NCI-H2107 (cell line): ENCODE measurements at regions not wholly inside any gene's neighbourhood (a gene's known extent, or its start where the extent isn't known, plus 50 kb on each side); places are given as distances from the start of the nearest gene placed in this dataset.
"Not testable (repeated sequence)": the region's sequence is repeated elsewhere in the genome, so short reads cannot be mapped to it uniquely, and the experiment has no call there.

Experiments used
- DNase-seq: peaks from one replicate; lab custom pipeline; 2025; lab: John Stamatoyannopoulos, UW

GRCh38 chr10:35854661-35855060 lies 212.6 kb upstream of the FZD8 start:
- DNase-seq = no peak

- DNase-seq = no peak
Measured at GRCh38 chr10:35852721-35853120, 210.6 kb upstream of the FZD8 start.

GRCh38 chr10:35848412-35848811 lies 206.3 kb upstream of the FZD8 start:
- no peak for DNase-seq

- DNase-seq = no peak
Measured at GRCh38 chr10:35844686-35845085, 202.6 kb upstream of the FZD8 start.

GRCh38 chr10:35843524-35844181 lies 201.6 kb upstream of the FZD8 start:
- DNase-seq = no peak

- DNase-seq = no peak
Measured at GRCh38 chr10:35838054-35838453, 196.0 kb upstream of the FZD8 start.

GRCh38 chr10:35835545-35835944 lies 193.4 kb upstream of the FZD8 start:
- no peak for DNase-seq

GRCh38 chr10:35834877-35835494 lies 192.9 kb upstream of the FZD8 start:
- DNase-seq = no peak

- DNase-seq = no peak
Measured at GRCh38 chr10:35827783-35828182, 185.7 kb upstream of the FZD8 start.

GRCh38 chr10:35824704-35825103 lies 182.6 kb upstream of the FZD8 start:
- no peak for DNase-seq

- DNase-seq = no peak
Measured at GRCh38 chr10:35822316-35822715, 180.2 kb upstream of the FZD8 start.

GRCh38 chr10:35821339-35821911 lies 179.3 kb upstream of the FZD8 start:
- no peak for DNase-seq

GRCh38 chr10:35819736-35820135 lies 177.6 kb upstream of the FZD8 start:
- DNase-seq = no peak

- no peak for DNase-seq
Measured at GRCh38 chr10:35819011-35819410, 176.9 kb upstream of the FZD8 start.

- DNase-seq = not testable (repeated sequence)
Measured at GRCh38 chr10:35817109-35817508, 175.0 kb upstream of the FZD8 start.

GRCh38 chr10:35813219-35813618 lies 171.1 kb upstream of the FZD8 start:
- no peak for DNase-seq

GRCh38 chr10:35808344-35808743 lies 166.2 kb upstream of the FZD8 start:
- no peak for DNase-seq

GRCh38 chr10:35803046-35803445 lies 160.9 kb upstream of the FZD8 start:
- no peak for DNase-seq

- no peak for DNase-seq
Measured at GRCh38 chr10:35797187-35797586, 155.1 kb upstream of the FZD8 start.

- peak; percentile 1 for DNase-seq
Measured at GRCh38 chr10:35795131-35795824, 153.2 kb upstream of the FZD8 start.

GRCh38 chr10:35794703-35795102 lies 152.6 kb upstream of the FZD8 start:
- no peak for DNase-seq

- no peak for DNase-seq
Measured at GRCh38 chr10:35792291-35792690, 150.2 kb upstream of the FZD8 start.

GRCh38 chr10:35789996-35790395 lies 147.9 kb upstream of the FZD8 start:
- no peak for DNase-seq
